GM23338 (cell line): ENCODE measurements at regions not wholly inside any gene's neighbourhood (a gene's known extent, or its start where the extent isn't known, plus 50 kb on each side); places are given as distances from the start of the nearest gene placed in this dataset.

Experiments used
- ATAC-seq: fragments of 200-7000 bp; cut with Tn5 transposase; 3 replicates; pipeline ENCODE4 v1.9.1; 2020
- DNase-seq: peaks from one replicate; pipeline ENCODE4 v3.0.0-alpha.2; 2015; ENCODE audit warnings: low spot score
- H2AFZ ChIP-seq: fragments of 200-600 bp; sonication (generic); 2 replicates; pipeline ENCODE4 v1.8.0; 2016; ENCODE audit warnings: antibody characterized with exemption, mild to moderate bottlenecking, moderate library complexity
- H3F3A ChIP-seq: fragments of 200-600 bp; sonication (generic); replicated peaks from 2 replicates; pipeline ENCODE4 v1.8.0; 2017; ENCODE audit warnings: antibody characterized with exemption, mixed run types, low read depth
- H3K27ac ChIP-seq: fragments of 200-600 bp; sonication (generic); 2 replicates; pipeline ENCODE4 v1.6.1; 2016; ENCODE audit warnings: low read depth
- H3K27me3 ChIP-seq: fragments of 200-600 bp; sonication (generic); 2 replicates; pipeline ENCODE4 v1.8.0; 2016; ENCODE audit warnings: mild to moderate bottlenecking, mixed run types, moderate library complexity; ENCODE audit not compliant: insufficient read depth
- H3K36me3 ChIP-seq: fragments of 200-600 bp; sonication (generic); 2 replicates; pipeline ENCODE4 v1.8.0; 2016; ENCODE audit warnings: mild to moderate bottlenecking; ENCODE audit not compliant: insufficient read depth
- H3K4me1 ChIP-seq: fragments of 200-600 bp; sonication (generic); 2 replicates; pipeline ENCODE4 v1.8.0; 2016; ENCODE audit warnings: mild to moderate bottlenecking, moderate library complexity; ENCODE audit not compliant: insufficient read depth
- H3K4me2 ChIP-seq: fragments of 200-600 bp; sonication (generic); 2 replicates; pipeline ENCODE4 v1.7.1; 2017; ENCODE audit warnings: mixed run types
- H3K4me3 ChIP-seq: fragments of 200-600 bp; sonication (generic); 2 replicates; pipeline ENCODE4 v1.6.1; 2016; ENCODE audit warnings: mixed run types
- H3K79me2 ChIP-seq: fragments of 200-600 bp; sonication (generic); replicated peaks from 2 replicates; pipeline ENCODE4 v1.8.0; 2017; ENCODE audit warnings: mild to moderate bottlenecking; ENCODE audit not compliant: insufficient read depth
- H3K9me2 ChIP-seq: fragments of 200-600 bp; sonication (generic); 2 replicates; pipeline ENCODE4 v1.8.0; 2017; ENCODE audit not compliant: insufficient read depth
- H4K20me1 ChIP-seq: fragments of 200-600 bp; sonication (generic); replicated peaks from 2 replicates; pipeline ENCODE4 v1.8.0; 2017; ENCODE audit warnings: mild to moderate bottlenecking; ENCODE audit not compliant: insufficient read depth
- H3K27ac Mint-ChIP-seq: 2 replicates; pipeline ENCODE4 v1.8.0; 2020; ENCODE audit warnings: inconsistent platforms, mild to moderate bottlenecking, moderate library complexity, mixed read lengths
- H3K27me3 Mint-ChIP-seq: 3 replicates; pipeline ENCODE4 v1.8.0; 2022; ENCODE audit warnings: low read depth, mild to moderate bottlenecking, moderate library complexity, mixed read lengths, inconsistent platforms; ENCODE audit not compliant: insufficient read depth, poor library complexity
- H3K36me3 Mint-ChIP-seq: 3 replicates; pipeline ENCODE4 v1.8.0; 2021; ENCODE audit warnings: low read depth, mild to moderate bottlenecking, inconsistent platforms, moderate library complexity, mixed read lengths
- H3K4me1 Mint-ChIP-seq: 3 replicates; pipeline ENCODE4 v1.8.0; 2020; ENCODE audit warnings: mild to moderate bottlenecking, inconsistent platforms, mixed read lengths
- H3K4me3 Mint-ChIP-seq: 3 replicates; pipeline ENCODE4 v1.8.0; 2021; ENCODE audit warnings: moderate library complexity, mild to moderate bottlenecking, inconsistent platforms, mixed read lengths
- H3K9me3 Mint-ChIP-seq: 3 replicates; pipeline ENCODE4 v1.8.0; 2020; ENCODE audit warnings: moderate library complexity, mild to moderate bottlenecking, inconsistent platforms, mixed read lengths
- CREB1 ChIP-seq: fragments of 250-450 bp; sonication (Bioruptor Pico); IDR thresholded peaks from 2 replicates; pipeline ENCODE4 v1.5.0; 2020; ENCODE audit warnings: low read depth, mild to moderate bottlenecking, moderate library complexity
- EZH2 ChIP-seq: fragments of 200-600 bp; sonication (generic); IDR thresholded peaks from one replicate; pipeline ENCODE4 v1.8.0; 2017; ENCODE audit warnings: antibody characterized with exemption, mild to moderate bottlenecking, low read depth; ENCODE audit not compliant: unreplicated experiment
- EZH2phosphoT487 ChIP-seq: fragments of 200-600 bp; sonication (generic); IDR thresholded peaks from one replicate; pipeline ENCODE4 v1.8.1; 2018; ENCODE audit warnings: antibody characterized with exemption; ENCODE audit not compliant: unreplicated experiment
- JUNB ChIP-seq: IDR thresholded peaks from one replicate; pipeline ENCODE4 v1.6.1; 2016; ENCODE audit warnings: antibody characterized with exemption; ENCODE audit not compliant: unreplicated experiment
- NANOG ChIP-seq: IDR thresholded peaks from 2 replicates; pipeline ENCODE4 v1.6.1; 2016; ENCODE audit warnings: antibody characterized with exemption, borderline replicate concordance
- POLR2AphosphoS5 ChIP-seq: IDR thresholded peaks from 2 replicates; pipeline ENCODE4 v1.6.1; 2016; ENCODE audit warnings: antibody characterized with exemption, low read depth
- STAT1 ChIP-seq: IDR thresholded peaks from one replicate; pipeline ENCODE4 v1.6.1; 2016; ENCODE audit warnings: antibody characterized with exemption; ENCODE audit not compliant: unreplicated experiment
- ZNF114 ChIP-seq: fragments of 250-450 bp; sonication (Bioruptor Pico); IDR thresholded peaks from 2 replicates; pipeline ENCODE4 v1.5.0; 2020; ENCODE audit warnings: mild to moderate bottlenecking, moderate library complexity
- ZNF331 ChIP-seq: fragments of 250-450 bp; sonication (Bioruptor Pico); IDR thresholded peaks from 2 replicates; pipeline ENCODE4 v1.5.0; 2020; ENCODE audit warnings: low read depth, mild to moderate bottlenecking, moderate library complexity
- TF ChIP-seq, protein P1 (sequence below): IDR thresholded peaks from one replicate; pipeline ENCODE4 v1.6.1; 2018; ENCODE audit warnings: antibody characterized with exemption; ENCODE audit not compliant: unreplicated experiment
- TF ChIP-seq, protein P2 (sequence below): IDR thresholded peaks from 2 replicates; pipeline ENCODE4 v1.6.1; 2016; ENCODE audit warnings: antibody characterized with exemption
- TF ChIP-seq, protein P3 (sequence below), 2 experiments: fragments of 200-600 bp in 1 of 2; sonication (generic) in 1 of 2; conservative IDR thresholded peaks; 2 replicates each; pipeline versions ENCODE4 v1.5.1 to v1.6.1; 2016 to 2017; ENCODE audit warnings: antibody characterized with exemption in 2 of 2, low read depth in 2 of 2, mild to moderate bottlenecking in 2 of 2, moderate library complexity in 1 of 2
- TF ChIP-seq, protein P4 (sequence below): fragments of 250-450 bp; sonication (Bioruptor Pico); IDR thresholded peaks from 2 replicates; pipeline ENCODE4 v1.5.0; 2020; ENCODE audit warnings: mild to moderate bottlenecking, moderate library complexity

DNA sequence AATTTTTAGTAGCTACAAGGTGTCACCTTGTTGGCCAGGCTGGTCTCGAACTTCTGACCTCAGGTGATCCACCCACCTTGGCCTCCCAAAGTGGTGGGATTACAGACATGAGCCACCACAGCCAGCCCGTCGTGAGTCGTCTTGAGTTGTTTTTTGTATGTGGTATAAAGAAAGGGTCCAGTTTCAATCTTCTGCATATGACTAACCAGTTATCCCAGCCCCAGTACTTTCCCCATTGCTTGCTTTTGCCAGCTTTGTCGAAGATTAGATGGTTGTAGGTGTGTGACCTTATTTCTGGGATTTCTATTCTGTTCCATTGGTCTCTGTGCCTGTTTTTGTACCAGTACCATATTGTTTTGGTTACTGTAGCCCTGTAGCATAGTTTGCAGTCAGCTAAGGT lies 105.9 kb downstream of the OR13H1 start:
- Histone ChIP-seq H4K20me1 (no peaks in the 10 kb centered on the region), H3K4me3 (no peak overlapping the region), H3K4me1 (no peaks in the 10 kb centered on the region), H3K27me3 (no peaks in the 10 kb centered on the region), H3K27ac (no peak overlapping the region), H2AFZ (no peak overlapping the region), H3K9me2 (no peaks in the 10 kb centered on the region), H3K36me3 (no peaks in the 10 kb centered on the region), H3K79me2 (no peaks in the 10 kb centered on the region), H3F3A (no peaks in the 10 kb centered on the region), H3K4me2 (no peak overlapping the region)
- Mint-ChIP-seq H3K4me3 (no peak overlapping the region), H3K4me1 (no peaks in the 10 kb centered on the region), H3K27me3 (no peaks in the 10 kb centered on the region), H3K36me3 (no peaks in the 10 kb centered on the region), H3K9me3 (no peaks in the 10 kb centered on the region), H3K27ac (no peak overlapping the region)
- DNase-seq (no peak), ATAC-seq (no peak)
- TF ChIP-seq JUNB (no peak), POLR2AphosphoS5 (no peak), ZNF114 (CRISPR knock-in tag) (no peak), ZNF331 (CRISPR knock-in tag) (no peak), STAT1 (no peak), CREB1 (CRISPR knock-in tag) (no peak), EZH2 (no peak), EZH2phosphoT487 (no peak), NANOG (no peak)
- TF ChIP-seq, protein P1, sequence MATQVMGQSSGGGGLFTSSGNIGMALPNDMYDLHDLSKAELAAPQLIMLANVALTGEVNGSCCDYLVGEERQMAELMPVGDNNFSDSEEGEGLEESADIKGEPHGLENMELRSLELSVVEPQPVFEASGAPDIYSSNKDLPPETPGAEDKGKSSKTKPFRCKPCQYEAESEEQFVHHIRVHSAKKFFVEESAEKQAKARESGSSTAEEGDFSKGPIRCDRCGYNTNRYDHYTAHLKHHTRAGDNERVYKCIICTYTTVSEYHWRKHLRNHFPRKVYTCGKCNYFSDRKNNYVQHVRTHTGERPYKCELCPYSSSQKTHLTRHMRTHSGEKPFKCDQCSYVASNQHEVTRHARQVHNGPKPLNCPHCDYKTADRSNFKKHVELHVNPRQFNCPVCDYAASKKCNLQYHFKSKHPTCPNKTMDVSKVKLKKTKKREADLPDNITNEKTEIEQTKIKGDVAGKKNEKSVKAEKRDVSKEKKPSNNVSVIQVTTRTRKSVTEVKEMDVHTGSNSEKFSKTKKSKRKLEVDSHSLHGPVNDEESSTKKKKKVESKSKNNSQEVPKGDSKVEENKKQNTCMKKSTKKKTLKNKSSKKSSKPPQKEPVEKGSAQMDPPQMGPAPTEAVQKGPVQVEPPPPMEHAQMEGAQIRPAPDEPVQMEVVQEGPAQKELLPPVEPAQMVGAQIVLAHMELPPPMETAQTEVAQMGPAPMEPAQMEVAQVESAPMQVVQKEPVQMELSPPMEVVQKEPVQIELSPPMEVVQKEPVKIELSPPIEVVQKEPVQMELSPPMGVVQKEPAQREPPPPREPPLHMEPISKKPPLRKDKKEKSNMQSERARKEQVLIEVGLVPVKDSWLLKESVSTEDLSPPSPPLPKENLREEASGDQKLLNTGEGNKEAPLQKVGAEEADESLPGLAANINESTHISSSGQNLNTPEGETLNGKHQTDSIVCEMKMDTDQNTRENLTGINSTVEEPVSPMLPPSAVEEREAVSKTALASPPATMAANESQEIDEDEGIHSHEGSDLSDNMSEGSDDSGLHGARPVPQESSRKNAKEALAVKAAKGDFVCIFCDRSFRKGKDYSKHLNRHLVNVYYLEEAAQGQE, result no peak
- TF ChIP-seq, protein P2, sequence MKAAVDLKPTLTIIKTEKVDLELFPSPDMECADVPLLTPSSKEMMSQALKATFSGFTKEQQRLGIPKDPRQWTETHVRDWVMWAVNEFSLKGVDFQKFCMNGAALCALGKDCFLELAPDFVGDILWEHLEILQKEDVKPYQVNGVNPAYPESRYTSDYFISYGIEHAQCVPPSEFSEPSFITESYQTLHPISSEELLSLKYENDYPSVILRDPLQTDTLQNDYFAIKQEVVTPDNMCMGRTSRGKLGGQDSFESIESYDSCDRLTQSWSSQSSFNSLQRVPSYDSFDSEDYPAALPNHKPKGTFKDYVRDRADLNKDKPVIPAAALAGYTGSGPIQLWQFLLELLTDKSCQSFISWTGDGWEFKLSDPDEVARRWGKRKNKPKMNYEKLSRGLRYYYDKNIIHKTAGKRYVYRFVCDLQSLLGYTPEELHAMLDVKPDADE, result no peak
- TF ChIP-seq, protein P3, sequence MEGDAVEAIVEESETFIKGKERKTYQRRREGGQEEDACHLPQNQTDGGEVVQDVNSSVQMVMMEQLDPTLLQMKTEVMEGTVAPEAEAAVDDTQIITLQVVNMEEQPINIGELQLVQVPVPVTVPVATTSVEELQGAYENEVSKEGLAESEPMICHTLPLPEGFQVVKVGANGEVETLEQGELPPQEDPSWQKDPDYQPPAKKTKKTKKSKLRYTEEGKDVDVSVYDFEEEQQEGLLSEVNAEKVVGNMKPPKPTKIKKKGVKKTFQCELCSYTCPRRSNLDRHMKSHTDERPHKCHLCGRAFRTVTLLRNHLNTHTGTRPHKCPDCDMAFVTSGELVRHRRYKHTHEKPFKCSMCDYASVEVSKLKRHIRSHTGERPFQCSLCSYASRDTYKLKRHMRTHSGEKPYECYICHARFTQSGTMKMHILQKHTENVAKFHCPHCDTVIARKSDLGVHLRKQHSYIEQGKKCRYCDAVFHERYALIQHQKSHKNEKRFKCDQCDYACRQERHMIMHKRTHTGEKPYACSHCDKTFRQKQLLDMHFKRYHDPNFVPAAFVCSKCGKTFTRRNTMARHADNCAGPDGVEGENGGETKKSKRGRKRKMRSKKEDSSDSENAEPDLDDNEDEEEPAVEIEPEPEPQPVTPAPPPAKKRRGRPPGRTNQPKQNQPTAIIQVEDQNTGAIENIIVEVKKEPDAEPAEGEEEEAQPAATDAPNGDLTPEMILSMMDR (conservative IDR thresholded peaks at IDR 0.05; ENCODE audit: low read depth in 2 of 2), result no peak
- TF ChIP-seq, protein P4, sequence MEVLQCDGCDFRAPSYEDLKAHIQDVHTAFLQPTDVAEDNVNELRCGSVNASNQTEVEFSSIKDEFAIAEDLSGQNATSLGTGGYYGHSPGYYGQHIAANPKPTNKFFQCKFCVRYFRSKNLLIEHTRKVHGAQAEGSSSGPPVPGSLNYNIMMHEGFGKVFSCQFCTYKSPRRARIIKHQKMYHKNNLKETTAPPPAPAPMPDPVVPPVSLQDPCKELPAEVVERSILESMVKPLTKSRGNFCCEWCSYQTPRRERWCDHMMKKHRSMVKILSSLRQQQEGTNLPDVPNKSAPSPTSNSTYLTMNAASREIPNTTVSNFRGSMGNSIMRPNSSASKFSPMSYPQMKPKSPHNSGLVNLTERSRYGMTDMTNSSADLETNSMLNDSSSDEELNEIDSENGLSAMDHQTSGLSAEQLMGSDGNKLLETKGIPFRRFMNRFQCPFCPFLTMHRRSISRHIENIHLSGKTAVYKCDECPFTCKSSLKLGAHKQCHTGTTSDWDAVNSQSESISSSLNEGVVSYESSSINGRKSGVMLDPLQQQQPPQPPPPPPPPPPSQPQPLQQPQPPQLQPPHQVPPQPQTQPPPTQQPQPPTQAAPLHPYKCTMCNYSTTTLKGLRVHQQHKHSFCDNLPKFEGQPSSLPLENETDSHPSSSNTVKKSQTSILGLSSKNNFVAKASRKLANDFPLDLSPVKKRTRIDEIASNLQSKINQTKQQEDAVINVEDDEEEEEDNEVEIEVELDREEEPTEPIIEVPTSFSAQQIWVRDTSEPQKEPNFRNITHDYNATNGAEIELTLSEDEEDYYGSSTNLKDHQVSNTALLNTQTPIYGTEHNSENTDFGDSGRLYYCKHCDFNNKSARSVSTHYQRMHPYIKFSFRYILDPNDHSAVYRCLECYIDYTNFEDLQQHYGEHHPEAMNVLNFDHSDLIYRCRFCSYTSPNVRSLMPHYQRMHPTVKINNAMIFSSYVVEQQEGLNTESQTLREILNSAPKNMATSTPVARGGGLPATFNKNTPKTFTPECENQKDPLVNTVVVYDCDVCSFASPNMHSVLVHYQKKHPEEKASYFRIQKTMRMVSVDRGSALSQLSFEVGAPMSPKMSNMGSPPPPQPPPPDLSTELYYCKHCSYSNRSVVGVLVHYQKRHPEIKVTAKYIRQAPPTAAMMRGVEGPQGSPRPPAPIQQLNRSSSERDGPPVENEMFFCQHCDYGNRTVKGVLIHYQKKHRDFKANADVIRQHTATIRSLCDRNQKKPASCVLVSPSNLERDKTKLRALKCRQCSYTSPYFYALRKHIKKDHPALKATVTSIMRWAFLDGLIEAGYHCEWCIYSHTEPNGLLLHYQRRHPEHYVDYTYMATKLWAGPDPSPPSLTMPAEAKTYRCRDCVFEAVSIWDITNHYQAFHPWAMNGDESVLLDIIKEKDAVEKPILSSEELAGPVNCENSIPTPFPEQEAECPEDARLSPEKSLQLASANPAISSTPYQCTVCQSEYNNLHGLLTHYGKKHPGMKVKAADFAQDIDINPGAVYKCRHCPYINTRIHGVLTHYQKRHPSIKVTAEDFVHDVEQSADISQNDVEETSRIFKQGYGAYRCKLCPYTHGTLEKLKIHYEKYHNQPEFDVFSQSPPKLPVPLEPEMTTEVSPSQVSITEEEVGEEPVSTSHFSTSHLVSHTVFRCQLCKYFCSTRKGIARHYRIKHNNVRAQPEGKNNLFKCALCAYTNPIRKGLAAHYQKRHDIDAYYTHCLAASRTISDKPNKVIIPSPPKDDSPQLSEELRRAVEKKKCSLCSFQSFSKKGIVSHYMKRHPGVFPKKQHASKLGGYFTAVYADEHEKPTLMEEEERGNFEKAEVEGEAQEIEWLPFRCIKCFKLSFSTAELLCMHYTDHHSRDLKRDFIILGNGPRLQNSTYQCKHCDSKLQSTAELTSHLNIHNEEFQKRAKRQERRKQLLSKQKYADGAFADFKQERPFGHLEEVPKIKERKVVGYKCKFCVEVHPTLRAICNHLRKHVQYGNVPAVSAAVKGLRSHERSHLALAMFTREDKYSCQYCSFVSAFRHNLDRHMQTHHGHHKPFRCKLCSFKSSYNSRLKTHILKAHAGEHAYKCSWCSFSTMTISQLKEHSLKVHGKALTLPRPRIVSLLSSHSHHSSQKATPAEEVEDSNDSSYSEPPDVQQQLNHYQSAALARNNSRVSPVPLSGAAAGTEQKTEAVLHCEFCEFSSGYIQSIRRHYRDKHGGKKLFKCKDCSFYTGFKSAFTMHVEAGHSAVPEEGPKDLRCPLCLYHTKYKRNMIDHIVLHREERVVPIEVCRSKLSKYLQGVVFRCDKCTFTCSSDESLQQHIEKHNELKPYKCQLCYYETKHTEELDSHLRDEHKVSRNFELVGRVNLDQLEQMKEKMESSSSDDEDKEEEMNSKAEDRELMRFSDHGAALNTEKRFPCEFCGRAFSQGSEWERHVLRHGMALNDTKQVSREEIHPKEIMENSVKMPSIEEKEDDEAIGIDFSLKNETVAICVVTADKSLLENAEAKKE (CRISPR knock-in tag), result no peak
